ENCODE measurements at regions not wholly inside any gene's neighbourhood (a gene's known extent, or its start where the extent isn't known, plus 50 kb on each side); places are given as distances from the start of the nearest gene placed in this dataset.

GRCh38 chr9:79195879-79196278 is 375.9 kb upstream of the TLE4 start:
- H3K9me3 ChIP-seq (ENCODE audit: low read depth, low read length, poor library complexity, severe bottlenecking), result no peaks in the 10 kb centered on the region
- TF ChIP-seq CTCF (conservative IDR thresholded peaks at IDR 0.05; ENCODE audit: low read depth, low read length) (no peak), EZH2 (IDR thresholded peaks at IDR 0.05; ENCODE audit: borderline replicate concordance, low read depth, low read length, poor library complexity, severe bottlenecking) (no peak)
- H3K4me3 ChIP-seq (ENCODE audit: low read depth, low read length, poor library complexity, severe bottlenecking), result no peak overlapping the region
- POLR2A ChIA-PET (ENCODE audit: low non-redundant PET), result no interaction called here
- H3K27me3 ChIP-seq (replicated peaks; ENCODE audit: insufficient read depth, low read depth, low read length, poor library complexity), result peaks cover 55% of the 10 kb centered on the region
- no peak overlapping the region for H3K27ac ChIP-seq (ENCODE audit: low read depth, low read length, poor library complexity, severe bottlenecking)
- BruUV-seq (replicated peaks), result no TSS peak
- CTCF ChIA-PET, result no interaction called here
- no peaks in the 10 kb centered on the region for H3K4me1 ChIP-seq (ENCODE audit: insufficient read depth, low read length, poor library complexity, severe bottlenecking)
- no peak for DNase-seq (ENCODE audit: low spot score)
- intact Hi-C loops (cut with micrococcal nuclease; ENCODE audit: unreplicated experiment), result no loop called here
- no peaks in the 10 kb centered on the region for H3K36me3 ChIP-seq (ENCODE audit: insufficient read depth, low read length, poor library complexity, severe bottlenecking)

- BruUV-seq (replicated peaks), result no TSS peak
- TF ChIP-seq EZH2 (IDR thresholded peaks at IDR 0.05; ENCODE audit: borderline replicate concordance, low read depth, low read length, poor library complexity, severe bottlenecking) (no peak), CTCF (conservative IDR thresholded peaks at IDR 0.05; ENCODE audit: low read depth, low read length) (no peak)
- Histone ChIP-seq H3K36me3 (ENCODE audit: insufficient read depth, low read length, poor library complexity, severe bottlenecking) (no peaks in the 10 kb centered on the region), H3K27me3 (replicated peaks; ENCODE audit: insufficient read depth, low read depth, low read length, poor library complexity) (peaks cover 57% of the 10 kb centered on the region), H3K4me1 (ENCODE audit: insufficient read depth, low read length, poor library complexity, severe bottlenecking) (no peaks in the 10 kb centered on the region), H3K27ac (ENCODE audit: low read depth, low read length, poor library complexity, severe bottlenecking) (no peak overlapping the region), H3K9me3 (ENCODE audit: low read depth, low read length, poor library complexity, severe bottlenecking) (no peaks in the 10 kb centered on the region), H3K4me3 (ENCODE audit: low read depth, low read length, poor library complexity, severe bottlenecking) (no peak overlapping the region)
- ChIA-PET CTCF (no interaction called here), POLR2A (ENCODE audit: low non-redundant PET) (no interaction called here)
- DNase-seq (ENCODE audit: low spot score), result no peak
- intact Hi-C loops (cut with micrococcal nuclease; ENCODE audit: unreplicated experiment), result no loop called here
These were observed 375.2 kb upstream of the TLE4 start for GRCh38 chr9:79196606-79197005.

- no peaks in the 10 kb centered on the region for H3K36me3 ChIP-seq (ENCODE audit: insufficient read depth, low read length, poor library complexity, severe bottlenecking)
- H3K27ac ChIP-seq (ENCODE audit: low read depth, low read length, poor library complexity, severe bottlenecking), result no peak overlapping the region
- intact Hi-C loops (cut with micrococcal nuclease; ENCODE audit: unreplicated experiment), result no loop called here
- TF ChIP-seq EZH2 (IDR thresholded peaks at IDR 0.05; ENCODE audit: borderline replicate concordance, low read depth, low read length, poor library complexity, severe bottlenecking), result no peak
- no peak for TF ChIP-seq CTCF (conservative IDR thresholded peaks at IDR 0.05; ENCODE audit: low read depth, low read length)
- H3K4me3 ChIP-seq (ENCODE audit: low read depth, low read length, poor library complexity, severe bottlenecking), result no peak overlapping the region
- H3K4me1 ChIP-seq (ENCODE audit: insufficient read depth, low read length, poor library complexity, severe bottlenecking), result no peaks in the 10 kb centered on the region
- ChIA-PET CTCF (no interaction called here), POLR2A (ENCODE audit: low non-redundant PET) (no interaction called here)
- no peak for DNase-seq (ENCODE audit: low spot score)
- H3K9me3 ChIP-seq (ENCODE audit: low read depth, low read length, poor library complexity, severe bottlenecking), result no peaks in the 10 kb centered on the region
- H3K27me3 ChIP-seq (replicated peaks; ENCODE audit: insufficient read depth, low read depth, low read length, poor library complexity), result peaks cover 80% of the 10 kb centered on the region
- BruUV-seq (replicated peaks), result no TSS peak
These were observed 371.4 kb upstream of the TLE4 start for GRCh38 chr9:79200336-79200735.

Measured in A673 (cell line).